ENCODE measurements at regions not wholly inside any gene's neighbourhood (a gene's known extent, or its start where the extent isn't known, plus 50 kb on each side); places are given as distances from the start of the nearest gene placed in this dataset.

DNA sequence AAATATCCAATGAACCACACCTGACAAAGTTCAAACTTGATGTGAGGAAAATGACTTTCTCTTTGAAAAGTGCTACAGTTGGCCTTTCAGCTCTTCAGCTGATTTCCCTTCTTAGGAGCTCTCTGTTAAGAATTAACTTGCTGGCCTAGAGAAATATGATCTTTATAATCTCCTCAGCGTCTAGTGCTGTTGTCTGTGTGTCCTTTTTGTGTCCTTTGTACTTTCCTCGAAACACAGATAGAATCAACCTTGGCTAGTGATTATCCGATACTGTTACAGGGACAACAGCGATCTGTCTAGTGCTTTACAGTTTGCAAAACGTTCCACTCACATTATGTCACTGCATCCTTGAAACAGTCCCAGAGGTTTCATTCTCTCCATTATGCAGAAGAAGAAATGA lies 162.8 kb upstream of the RMST start (continued):
- no peak for TF ChIP-seq ZBTB37 (CRISPR knock-in tag; IDR thresholded peaks at IDR 0.05)
- TF ChIP-seq HIVEP1 (CRISPR knock-in tag; IDR thresholded peaks at IDR 0.05) = no peak
- TF ChIP-seq DPF2 (CRISPR knock-in tag; IDR thresholded peaks at IDR 0.05; ENCODE audit: borderline replicate concordance, low read depth) = no peak
- TF ChIP-seq THYN1 (CRISPR knock-in tag; IDR thresholded peaks at IDR 0.05; ENCODE audit: borderline replicate concordance, low read depth) = no peak
- TF ChIP-seq TBP (CRISPR knock-in tag; IDR thresholded peaks at IDR 0.05) = no peak
- TF ChIP-seq, protein P1, sequence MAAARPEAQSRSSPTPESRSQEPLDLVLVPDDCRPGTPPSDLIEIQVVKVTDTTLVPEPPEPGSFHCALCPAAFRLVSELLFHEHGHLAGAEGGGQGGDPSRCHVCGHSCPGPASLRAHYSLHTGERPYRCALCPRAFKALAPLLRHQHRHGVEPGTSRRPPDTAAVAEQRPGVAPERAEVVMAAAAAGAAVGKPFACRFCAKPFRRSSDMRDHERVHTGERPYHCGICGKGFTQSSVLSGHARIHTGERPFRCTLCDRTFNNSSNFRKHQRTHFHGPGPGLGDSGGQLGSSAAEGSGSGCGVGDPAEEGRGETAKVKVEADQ (CRISPR knock-in tag; IDR thresholded peaks at IDR 0.05; ENCODE audit: borderline replicate concordance) = no peak
- TF ChIP-seq POGZ (CRISPR knock-in tag; IDR thresholded peaks at IDR 0.05) = no peak
- TF ChIP-seq CCDC6 (CRISPR knock-in tag; IDR thresholded peaks at IDR 0.05) = no peak
- no peak for TF ChIP-seq RFXANK (CRISPR knock-in tag; IDR thresholded peaks at IDR 0.05)
- no peak for TF ChIP-seq CSRNP2 (CRISPR knock-in tag; conservative IDR thresholded peaks at IDR 0.05; ENCODE audit: low read depth)
- TF ChIP-seq CHD2 (IDR thresholded peaks at IDR 0.05; ENCODE audit: low read depth, low read length) = no peak
- no peak for TF ChIP-seq ZNF326 (CRISPR knock-in tag; IDR thresholded peaks at IDR 0.05; ENCODE audit: borderline replicate concordance)
- TF ChIP-seq CBX2 (IDR thresholded peaks at IDR 0.05; ENCODE audit: low read depth, low read length) = no peak
- TF ChIP-seq CBX2 (CRISPR knock-in tag; IDR thresholded peaks at IDR 0.05; ENCODE audit: low read depth) = no peak
- no peak for TF ChIP-seq ZFP41 (CRISPR knock-in tag; IDR thresholded peaks at IDR 0.05; ENCODE audit: borderline replicate concordance)
- TF ChIP-seq ZNF383 (CRISPR knock-in tag; IDR thresholded peaks at IDR 0.05; ENCODE audit: borderline replicate concordance) = no peak
- no peak for TF ChIP-seq NCOA5 (CRISPR knock-in tag; IDR thresholded peaks at IDR 0.05)
- TF ChIP-seq, protein P2, sequence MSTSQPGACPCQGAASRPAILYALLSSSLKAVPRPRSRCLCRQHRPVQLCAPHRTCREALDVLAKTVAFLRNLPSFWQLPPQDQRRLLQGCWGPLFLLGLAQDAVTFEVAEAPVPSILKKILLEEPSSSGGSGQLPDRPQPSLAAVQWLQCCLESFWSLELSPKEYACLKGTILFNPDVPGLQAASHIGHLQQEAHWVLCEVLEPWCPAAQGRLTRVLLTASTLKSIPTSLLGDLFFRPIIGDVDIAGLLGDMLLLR (CRISPR knock-in tag; IDR thresholded peaks at IDR 0.05) = no peak
- no peak for TF ChIP-seq ZNF724P (CRISPR knock-in tag; IDR thresholded peaks at IDR 0.05; ENCODE audit: borderline replicate concordance)
- TF ChIP-seq ZNF329 (CRISPR knock-in tag; IDR thresholded peaks at IDR 0.05; ENCODE audit: low read depth) = no peak
- no peak for TF ChIP-seq YEATS4 (CRISPR knock-in tag; IDR thresholded peaks at IDR 0.05; ENCODE audit: borderline replicate concordance)
- TF ChIP-seq ZNF225 (CRISPR knock-in tag; IDR thresholded peaks at IDR 0.05) = no peak
- TF ChIP-seq ATAD3A (CRISPR knock-in tag; IDR thresholded peaks at IDR 0.05) = no peak
- no peak for TF ChIP-seq ZNF451 (CRISPR knock-in tag; IDR thresholded peaks at IDR 0.05)
- TF ChIP-seq FOXK1 (CRISPR knock-in tag; IDR thresholded peaks at IDR 0.05; ENCODE audit: borderline replicate concordance, low read depth) = peak; percentile 32; the same call in 1 of the 2 replicates
- TF ChIP-seq, protein P3, sequence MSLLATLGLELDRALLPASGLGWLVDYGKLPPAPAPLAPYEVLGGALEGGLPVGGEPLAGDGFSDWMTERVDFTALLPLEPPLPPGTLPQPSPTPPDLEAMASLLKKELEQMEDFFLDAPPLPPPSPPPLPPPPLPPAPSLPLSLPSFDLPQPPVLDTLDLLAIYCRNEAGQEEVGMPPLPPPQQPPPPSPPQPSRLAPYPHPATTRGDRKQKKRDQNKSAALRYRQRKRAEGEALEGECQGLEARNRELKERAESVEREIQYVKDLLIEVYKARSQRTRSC (CRISPR knock-in tag; IDR thresholded peaks at IDR 0.05; ENCODE audit: low read depth) = no peak
- no peak for TF ChIP-seq FOXP1 (IDR thresholded peaks at IDR 0.05)
- TF ChIP-seq FOXP1 (CRISPR knock-in tag; IDR thresholded peaks at IDR 0.05) = peak; percentile 54; the same call in 1 of the 2 replicates
- TF ChIP-seq SP2 (CRISPR knock-in tag; IDR thresholded peaks at IDR 0.05) = no peak
- TF ChIP-seq ZNF746 (CRISPR knock-in tag; IDR thresholded peaks at IDR 0.05) = no peak
